Left ventricle myocardium inferior (tissue), 1 donor: ENCODE measurements at regions not wholly inside any gene's neighbourhood (a gene's known extent, or its start where the extent isn't known, plus 50 kb on each side); places are given as distances from the start of the nearest gene placed in this dataset.

ENCODE experiments used
- DNase-seq: peaks from one replicate; pipeline ENCODE4 v3.0.0-alpha.2; 2020
- H3K27ac ChIP-seq: fragments of 200-600 bp; replicated peaks from 2 replicates; pipeline ENCODE4 v1.8.0; 2021
- H3K27me3 ChIP-seq: fragments of 200-600 bp; 2 replicates; pipeline ENCODE4 v1.8.0; 2021; ENCODE audit warnings: low read depth
- H3K36me3 ChIP-seq: fragments of 200-600 bp; 2 replicates; pipeline ENCODE4 v1.8.0; 2021
- H3K4me1 ChIP-seq: fragments of 200-600 bp; 2 replicates; pipeline ENCODE4 v1.8.0; 2021
- H3K4me3 ChIP-seq: fragments of 200-600 bp; 2 replicates; pipeline ENCODE4 v1.8.0; 2021; ENCODE audit warnings: mild to moderate bottlenecking, moderate library complexity
- H3K9me3 ChIP-seq: fragments of 200-600 bp; replicated peaks from 2 replicates; pipeline ENCODE4 v1.8.0; 2021
- CTCF ChIP-seq: fragments of 200-600 bp; IDR thresholded peaks from 2 replicates; pipeline ENCODE4 v1.8.0; 2021; ENCODE audit warnings: antibody characterized with exemption, mild to moderate bottlenecking, borderline replicate concordance
- intact Hi-C: fragments of 100-400 bp; cut with micrococcal nuclease; formaldehyde crosslinking; loops from one replicate; pipeline ENCODE4 v1.11.0; 2022
- donor health status: DM: no; HTN: yes; CAD: no; lungs with severe emphysema.

DNA sequence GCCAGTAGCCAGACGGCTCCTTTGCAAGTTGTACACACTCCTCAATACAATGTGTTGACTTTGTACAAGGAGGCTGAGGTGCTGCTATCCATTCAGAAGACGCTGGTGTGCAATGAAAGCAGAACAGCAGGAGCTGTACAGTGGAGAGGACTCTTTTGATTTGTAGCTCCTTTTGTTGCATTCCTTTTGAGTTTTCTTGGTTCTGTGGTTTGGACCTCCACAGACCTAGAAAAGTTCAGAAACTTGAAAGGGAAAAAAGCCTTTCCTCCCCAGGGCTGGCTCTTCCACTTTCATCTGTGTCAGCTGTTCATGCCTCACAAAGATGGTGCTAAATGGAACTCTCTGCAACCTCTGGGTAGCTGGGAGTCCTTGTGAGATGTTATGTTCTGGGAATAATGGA is 117.4 kb downstream of the MAT2B start:
- H3K4me1 ChIP-seq, result no peaks in the 10 kb centered on the region
- no peak overlapping the region for H3K4me3 ChIP-seq
- no peaks in the 10 kb centered on the region for H3K36me3 ChIP-seq
- intact Hi-C loops, result no loop called here
- DNase-seq, result no peak
- TF ChIP-seq CTCF, result no peak
- no peaks in the 10 kb centered on the region for H3K27me3 ChIP-seq
- H3K27ac ChIP-seq, result no peak overlapping the region
- no peaks in the 10 kb centered on the region for H3K9me3 ChIP-seq

DNA sequence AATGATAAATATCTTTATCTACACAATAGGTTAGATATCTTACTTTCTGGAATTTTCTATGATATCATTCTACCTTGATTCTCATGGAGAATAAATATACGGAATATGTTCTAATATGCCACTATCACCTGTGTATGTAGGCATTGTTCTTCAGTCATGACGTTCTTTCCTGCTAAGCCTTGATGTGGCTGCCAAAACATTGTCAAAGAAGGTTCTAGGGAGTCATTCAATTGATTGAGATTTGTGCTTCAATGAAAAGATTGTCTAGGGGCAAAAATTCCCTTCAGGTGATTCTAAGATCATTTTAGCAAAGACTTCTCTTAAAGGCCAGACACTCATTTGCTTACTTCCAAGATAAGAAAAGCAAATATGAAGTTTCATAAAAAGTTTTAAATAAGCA is 118.1 kb downstream of the MAT2B start:
- no peak for TF ChIP-seq CTCF
- Histone ChIP-seq H3K4me1 (no peaks in the 10 kb centered on the region), H3K27me3 (no peaks in the 10 kb centered on the region), H3K4me3 (no peak overlapping the region), H3K9me3 (no peaks in the 10 kb centered on the region), H3K27ac (no peak overlapping the region), H3K36me3 (no peaks in the 10 kb centered on the region)
- intact Hi-C loops, result no loop called here
- DNase-seq, result no peak

DNA sequence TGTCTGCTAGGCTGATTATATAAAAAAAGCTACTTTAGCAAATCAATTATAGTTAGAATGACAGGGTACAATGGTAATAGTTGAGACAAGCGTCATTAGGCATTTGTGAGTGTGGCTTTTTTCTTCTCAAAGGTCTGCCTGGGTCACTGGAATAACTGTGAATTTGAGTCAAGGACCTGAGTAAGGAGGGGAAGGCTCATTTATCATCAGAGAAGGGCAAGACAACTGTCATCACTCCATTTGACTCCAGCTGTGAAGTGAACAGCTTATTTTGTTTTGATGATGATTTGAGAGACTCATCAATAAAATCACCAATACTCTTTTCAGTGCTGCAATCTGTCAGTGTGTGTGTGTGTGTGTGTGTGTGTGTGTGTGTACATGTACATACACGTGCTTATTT is 118.6 kb downstream of the MAT2B start:
- no peaks in the 10 kb centered on the region for H3K9me3 ChIP-seq
- no peak for DNase-seq
- no peaks in the 10 kb centered on the region for H3K4me1 ChIP-seq
- intact Hi-C loops, result no loop called here
- TF ChIP-seq CTCF, result no peak
- no peak overlapping the region for H3K4me3 ChIP-seq
- no peaks in the 10 kb centered on the region for H3K27me3 ChIP-seq
- H3K36me3 ChIP-seq, result no peaks in the 10 kb centered on the region
- H3K27ac ChIP-seq, result no peak overlapping the region

- Histone ChIP-seq H3K27me3 (no peaks in the 10 kb centered on the region), H3K4me3 (no peak overlapping the region), H3K4me1 (no peaks in the 10 kb centered on the region), H3K9me3 (no peaks in the 10 kb centered on the region), H3K27ac (no peak overlapping the region), H3K36me3 (no peaks in the 10 kb centered on the region)
- no peak for DNase-seq
- no peak for TF ChIP-seq CTCF
- intact Hi-C loops, result no loop called here
These were observed 119.0 kb downstream of the MAT2B start for GRCh38 chr5:163624431-163624830.

- intact Hi-C loops, result no loop called here
- peaks cover 9% of the 10 kb centered on the region for H3K27me3 ChIP-seq
- no peak for TF ChIP-seq CTCF
These were observed 121.5 kb downstream of the MAT2B start for GRCh38 chr5:163626904-163627434.

GRCh38 chr5:163631856-163632255 is 126.4 kb downstream of the MAT2B start:
- intact Hi-C loops, result no loop called here
- no peak for TF ChIP-seq CTCF
- Histone ChIP-seq H3K4me3 (no peak overlapping the region), H3K27me3 (peaks cover 17% of the 10 kb centered on the region), H3K4me1 (no peaks in the 10 kb centered on the region), H3K27ac (no peak overlapping the region), H3K9me3 (no peaks in the 10 kb centered on the region), H3K36me3 (no peaks in the 10 kb centered on the region)
- no peak for DNase-seq

More at GRCh38 chr5:163626904-163627434, 121.5 kb downstream of the MAT2B start:
- Histone ChIP-seq H3K27ac (no peak overlapping the region), H3K4me1 (no peaks in the 10 kb centered on the region), H3K36me3 (no peaks in the 10 kb centered on the region), H3K4me3 (no peak overlapping the region), H3K9me3 (no peaks in the 10 kb centered on the region)
- no peak for DNase-seq
